Uterus (tissue), 2 donors: ENCODE measurements at regions not wholly inside any gene's neighbourhood (a gene's known extent, or its start where the extent isn't known, plus 50 kb on each side); places are given as distances from the start of the nearest gene placed in this dataset.

Experiments used
- CTCF ChIP-seq, 4 experiments: fragments of 200-600 bp in 2 of 4; fragments of 450-650 bp in 2 of 4; sonication (generic) in 2 of 4; IDR thresholded peaks; one replicate each; pipeline ENCODE4 v1.5.1; 2016 to 2019; ENCODE audit warnings: antibody characterized with exemption in 4 of 4, mild to moderate bottlenecking in 2 of 4, moderate library complexity in 1 of 4
- POLR2A ChIP-seq, 2 donors: fragments of 450-650 bp; IDR thresholded peaks; one replicate each; pipeline ENCODE4 v1.6.1; 2016; ENCODE audit warnings: antibody characterized with exemption in 2 of 2, mild to moderate bottlenecking in 1 of 2, moderate library complexity in 1 of 2

GRCh38 chr21:15430577-15430976 is 299.2 kb upstream of the USP25 start:
- no peak for TF ChIP-seq POLR2A (IDR thresholded peaks at IDR 0.05)
- no peak for TF ChIP-seq CTCF (IDR thresholded peaks at IDR 0.05)
